ENCODE measurements at regions not wholly inside any gene's neighbourhood (a gene's known extent, or its start where the extent isn't known, plus 50 kb on each side); places are given as distances from the start of the nearest gene placed in this dataset.

DNA sequence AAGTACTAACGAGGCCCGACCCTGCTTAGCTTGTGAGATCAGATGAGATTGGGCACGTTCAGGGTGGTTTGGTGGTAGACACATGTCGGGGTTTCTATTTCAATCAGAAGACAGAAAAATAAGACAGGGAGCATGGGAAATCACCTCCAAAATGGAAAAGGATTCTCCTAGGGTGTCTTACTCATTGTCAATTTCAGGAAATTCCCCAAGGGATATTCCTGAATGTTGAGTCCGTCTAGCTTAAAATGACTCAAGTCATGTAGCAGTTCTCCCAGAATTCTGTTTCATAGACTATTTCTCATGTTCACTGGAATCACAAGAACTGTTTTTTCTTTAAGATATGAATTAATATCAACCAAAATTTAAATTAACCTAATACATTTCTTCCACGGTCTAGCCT, 380.1 kb downstream of the EFNB2 start:
- Histone ChIP-seq H3K9me3 (ENCODE audit: low read depth, low read length) (no peaks in the 10 kb centered on the region), H3K36me3 (ENCODE audit: insufficient read depth, low read length) (no peaks in the 10 kb centered on the region), H3K9ac (ENCODE audit: insufficient read length) (no peak overlapping the region), H3K27ac (no peak overlapping the region), H3K4me3 (no peak overlapping the region)
- DNase-seq (ENCODE audit: low read depth, low spot score) = no peak
- TF ChIP-seq POLR2AphosphoS5 (IDR thresholded peaks at IDR 0.05; ENCODE audit: borderline replicate concordance, low read depth, low read length) = no peak
- no peak for TF ChIP-seq EZH2 (IDR thresholded peaks at IDR 0.05)
- no peak for TF ChIP-seq FOXP2 (optimal IDR thresholded peaks at IDR 0.05; ENCODE audit: control extremely low read depth, extremely low read length, insufficient read depth)

DNA sequence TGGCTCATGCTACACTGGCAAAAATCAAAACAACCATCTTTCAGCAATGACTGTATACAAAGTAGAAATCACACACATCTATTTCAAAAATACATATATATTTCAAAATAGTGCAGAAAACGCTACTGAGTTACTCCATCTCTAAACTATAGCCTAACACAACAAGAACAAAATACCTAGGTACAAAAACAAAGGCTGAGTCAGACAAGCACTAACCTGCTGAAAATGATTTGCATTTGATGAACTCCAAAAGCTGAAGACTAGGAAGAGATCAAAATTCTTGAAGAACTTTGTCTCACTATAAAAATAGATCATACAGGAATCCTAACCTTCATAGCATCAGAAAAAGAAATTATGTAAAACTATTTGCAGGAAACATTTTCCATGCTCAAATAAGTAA, 381.6 kb downstream of the EFNB2 start:
- H3K9me3 ChIP-seq (ENCODE audit: low read depth, low read length) = no peaks in the 10 kb centered on the region
- no peak for TF ChIP-seq EZH2 (IDR thresholded peaks at IDR 0.05)
- no peak for TF ChIP-seq POLR2AphosphoS5 (IDR thresholded peaks at IDR 0.05; ENCODE audit: borderline replicate concordance, low read depth, low read length)
- TF ChIP-seq FOXP2 (optimal IDR thresholded peaks at IDR 0.05; ENCODE audit: control extremely low read depth, extremely low read length, insufficient read depth) = no peak
- DNase-seq (ENCODE audit: low read depth, low spot score) = no peak
- H3K27ac ChIP-seq = no peak overlapping the region
- no peak overlapping the region for H3K4me3 ChIP-seq
- no peaks in the 10 kb centered on the region for H3K36me3 ChIP-seq (ENCODE audit: insufficient read depth, low read length)
- H3K9ac ChIP-seq (ENCODE audit: insufficient read length) = no peak overlapping the region

GRCh38 chr13:106153041-106153440, 382.4 kb downstream of the EFNB2 start:
- Histone ChIP-seq H3K9me3 (ENCODE audit: low read depth, low read length) (no peaks in the 10 kb centered on the region), H3K9ac (ENCODE audit: insufficient read length) (no peak overlapping the region), H3K27ac (no peak overlapping the region), H3K4me3 (no peak overlapping the region), H3K36me3 (ENCODE audit: insufficient read depth, low read length) (no peaks in the 10 kb centered on the region)
- DNase-seq (ENCODE audit: low read depth, low spot score) = no peak
- TF ChIP-seq POLR2AphosphoS5 (IDR thresholded peaks at IDR 0.05; ENCODE audit: borderline replicate concordance, low read depth, low read length) (no peak), EZH2 (IDR thresholded peaks at IDR 0.05) (no peak), FOXP2 (optimal IDR thresholded peaks at IDR 0.05; ENCODE audit: control extremely low read depth, extremely low read length, insufficient read depth) (no peak)

DNA sequence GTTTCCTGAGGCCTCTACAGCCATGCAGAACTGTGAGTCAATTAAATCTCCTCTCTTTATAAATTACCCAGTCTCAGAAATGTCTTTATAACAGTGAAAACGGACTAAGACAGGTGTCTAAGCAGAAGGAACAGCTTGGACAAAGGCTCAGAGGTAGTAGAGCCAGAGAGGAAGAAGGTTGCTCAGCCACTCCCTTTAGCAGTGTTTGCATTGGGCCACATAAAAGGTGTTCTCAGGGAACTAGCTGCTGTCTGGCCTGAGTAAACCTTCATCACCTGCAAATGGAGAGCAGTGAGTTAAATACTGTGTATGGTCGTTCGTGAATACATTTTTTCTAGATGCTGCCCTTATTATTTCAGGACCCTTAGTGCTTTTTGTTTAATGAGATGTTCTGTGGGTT, 383.4 kb downstream of the EFNB2 start:
- no peak overlapping the region for H3K9ac ChIP-seq (ENCODE audit: insufficient read length)
- no peak for TF ChIP-seq FOXP2 (optimal IDR thresholded peaks at IDR 0.05; ENCODE audit: control extremely low read depth, extremely low read length, insufficient read depth)
- no peak for TF ChIP-seq EZH2 (IDR thresholded peaks at IDR 0.05)
- TF ChIP-seq POLR2AphosphoS5 (IDR thresholded peaks at IDR 0.05; ENCODE audit: borderline replicate concordance, low read depth, low read length) = no peak
- H3K9me3 ChIP-seq (ENCODE audit: low read depth, low read length) = no peaks in the 10 kb centered on the region
- no peak overlapping the region for H3K4me3 ChIP-seq
- no peak overlapping the region for H3K27ac ChIP-seq
- no peaks in the 10 kb centered on the region for H3K36me3 ChIP-seq (ENCODE audit: insufficient read depth, low read length)
- no peak for DNase-seq (ENCODE audit: low read depth, low spot score)

DNA sequence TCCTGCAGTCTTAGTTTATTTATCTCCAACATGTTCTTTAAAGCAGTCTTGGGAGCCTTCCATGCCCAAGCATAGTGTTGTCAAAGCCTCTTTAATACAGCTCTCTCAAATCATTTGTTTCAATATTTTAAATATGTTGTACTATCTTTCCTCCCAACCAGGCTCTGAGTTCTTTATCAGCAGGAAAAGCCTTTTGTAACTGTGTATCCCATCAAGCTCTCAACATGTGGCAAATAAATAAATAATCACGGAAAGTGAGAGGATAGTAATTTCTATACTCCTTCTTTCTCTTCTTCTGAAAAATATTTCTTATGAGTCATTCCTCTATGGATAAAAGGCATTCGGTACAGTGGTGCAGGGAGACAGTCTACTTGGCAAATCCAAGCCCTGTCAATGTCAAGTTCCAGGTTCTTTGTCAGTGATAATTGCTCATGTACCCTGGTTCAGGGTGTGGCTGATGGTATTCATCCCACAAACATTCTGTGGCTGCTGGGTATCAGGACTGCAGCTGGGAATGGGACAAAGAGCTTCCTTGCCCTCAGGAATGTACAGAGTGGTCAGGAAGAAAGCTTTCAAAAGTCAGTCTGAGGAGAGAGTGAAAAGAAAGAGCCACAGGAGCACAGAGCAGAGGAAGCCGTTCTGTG, 384.3 kb downstream of the EFNB2 start:
- no peak overlapping the region for H3K27ac ChIP-seq
- H3K9me3 ChIP-seq (ENCODE audit: low read depth, low read length) = no peaks in the 10 kb centered on the region
- no peak overlapping the region for H3K4me3 ChIP-seq
- DNase-seq (ENCODE audit: low read depth, low spot score) = no peak
- H3K9ac ChIP-seq (ENCODE audit: insufficient read length) = no peak overlapping the region
- TF ChIP-seq EZH2 (IDR thresholded peaks at IDR 0.05) (no peak), POLR2AphosphoS5 (IDR thresholded peaks at IDR 0.05; ENCODE audit: borderline replicate concordance, low read depth, low read length) (no peak), FOXP2 (optimal IDR thresholded peaks at IDR 0.05; ENCODE audit: control extremely low read depth, extremely low read length, insufficient read depth) (no peak)
- no peaks in the 10 kb centered on the region for H3K36me3 ChIP-seq (ENCODE audit: insufficient read depth, low read length)

- no peak overlapping the region for H3K9ac ChIP-seq (ENCODE audit: insufficient read length)
- H3K36me3 ChIP-seq (ENCODE audit: insufficient read depth, low read length) = no peaks in the 10 kb centered on the region
- no peak overlapping the region for H3K4me3 ChIP-seq
- H3K9me3 ChIP-seq (ENCODE audit: low read depth, low read length) = no peaks in the 10 kb centered on the region
- TF ChIP-seq FOXP2 (optimal IDR thresholded peaks at IDR 0.05; ENCODE audit: control extremely low read depth, extremely low read length, insufficient read depth) = no peak
- no peak for TF ChIP-seq EZH2 (IDR thresholded peaks at IDR 0.05)
- H3K27ac ChIP-seq = no peak overlapping the region
- no peak for DNase-seq (ENCODE audit: low read depth, low spot score)
Observed at GRCh38 chr13:106145997-106146864, 389.2 kb downstream of the EFNB2 start.

DNA sequence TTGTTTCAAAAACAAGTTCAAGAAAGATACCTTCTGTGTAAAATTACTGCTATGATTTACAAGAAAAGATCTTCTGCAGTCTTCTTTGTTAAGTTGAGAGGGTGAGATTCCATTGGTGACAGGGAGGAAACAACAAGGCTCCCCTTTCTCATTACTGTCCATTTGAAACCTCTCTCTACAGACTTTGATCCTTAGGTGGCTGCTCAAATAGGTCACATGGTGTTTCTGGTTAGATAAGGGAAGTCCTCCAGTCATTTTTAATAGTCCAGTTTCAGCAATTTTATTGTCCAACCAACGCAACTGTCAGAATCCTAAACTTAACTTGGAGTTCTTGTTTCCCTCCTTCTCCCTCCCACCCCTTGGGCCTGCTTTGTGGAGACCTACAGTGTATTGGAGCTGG, 390.4 kb downstream of the EFNB2 start:
- Histone ChIP-seq H3K9me3 (ENCODE audit: low read depth, low read length) (no peaks in the 10 kb centered on the region), H3K36me3 (ENCODE audit: insufficient read depth, low read length) (no peaks in the 10 kb centered on the region), H3K4me3 (no peak overlapping the region), H3K9ac (ENCODE audit: insufficient read length) (no peak overlapping the region), H3K27ac (no peak overlapping the region)
- TF ChIP-seq EZH2 (IDR thresholded peaks at IDR 0.05) (no peak), FOXP2 (optimal IDR thresholded peaks at IDR 0.05; ENCODE audit: control extremely low read depth, extremely low read length, insufficient read depth) (no peak), POLR2AphosphoS5 (IDR thresholded peaks at IDR 0.05; ENCODE audit: borderline replicate concordance, low read depth, low read length) (no peak)
- no peak for DNase-seq (ENCODE audit: low read depth, low spot score)

- Histone ChIP-seq H3K9me3 (ENCODE audit: low read depth, low read length) (no peaks in the 10 kb centered on the region), H3K9ac (ENCODE audit: insufficient read length) (no peak overlapping the region), H3K4me3 (no peak overlapping the region), H3K36me3 (ENCODE audit: insufficient read depth, low read length) (no peaks in the 10 kb centered on the region), H3K27ac (no peak overlapping the region)
- no peak for DNase-seq (ENCODE audit: low read depth, low spot score)
- TF ChIP-seq FOXP2 (optimal IDR thresholded peaks at IDR 0.05; ENCODE audit: control extremely low read depth, extremely low read length, insufficient read depth) (no peak), POLR2AphosphoS5 (IDR thresholded peaks at IDR 0.05; ENCODE audit: borderline replicate concordance, low read depth, low read length) (no peak), EZH2 (IDR thresholded peaks at IDR 0.05) (no peak)
Observed at GRCh38 chr13:106143930-106144709, 391.3 kb downstream of the EFNB2 start.

All from SK-N-MC (cell line).